Endothelial cell of umbilical vein (primary cell): ENCODE measurements at regions not wholly inside any gene's neighbourhood (a gene's known extent, or its start where the extent isn't known, plus 50 kb on each side); places are given as distances from the start of the nearest gene placed in this dataset.

Source experiments
- BruUV-seq: library from RNA; stranded (reverse); fragments of 400-500 nt; replicated peaks from 2 replicates; lab custom pipeline; 2021; lab: Mats Ljungman, UMichigan
- CTCF ChIA-PET: fragments of 300-600, 350-600 bp; sonication (Branson Sonifier 250); formaldehyde crosslinking; loops from one replicate; lab custom pipeline; 2021; ENCODE audit warnings: antibody characterized with exemption, inconsistent platforms; lab: Charles Lee
- POLR2A ChIA-PET: fragments of 300-600, 350-600 bp; sonication (Branson Sonifier 250); formaldehyde crosslinking; loops from one replicate; lab custom pipeline; 2021; ENCODE audit warnings: antibody characterized with exemption, inconsistent platforms; lab: Charles Lee
- DNase-seq: peaks from one replicate; pipeline ENCODE4 v3.0.0-alpha.2; 2011; ENCODE audit warnings: low read depth, low spot score
- FAIRE-seq: peaks from 2 replicates; lab custom pipeline; 2011; peaks lifted over from hg19 to GRCh38; lab: Jason Lieb, UNC
- H2AFZ ChIP-seq: 2 replicates; pipeline ENCODE4 v1.6.0; 2012; ENCODE audit warnings: low read depth, low read length, control low read depth, inconsistent platforms
- H3K27ac ChIP-seq: 2 replicates; pipeline ENCODE4 v1.5.1; 2011; ENCODE audit warnings: low read depth, mild to moderate bottlenecking, control low read depth, low read length, moderate library complexity; ENCODE audit not compliant: insufficient read depth
- H3K27me3 ChIP-seq, 2 experiments: 2 replicates each; pipeline versions ENCODE4 v1.6.0 to v1.6.1; 2011; ENCODE audit warnings: low read length in 2 of 2, mixed read lengths in 1 of 2; ENCODE audit not compliant: control insufficient read depth in 2 of 2, insufficient read depth in 2 of 2
- H3K36me3 ChIP-seq, 2 experiments: 2 replicates in 1 of 2; 3 replicates in 1 of 2; pipeline ENCODE4 v1.5.1; 2011; ENCODE audit warnings: low read length in 2 of 2, mild to moderate bottlenecking in 1 of 2, moderate library complexity in 1 of 2; ENCODE audit not compliant: control insufficient read depth in 2 of 2, insufficient read depth in 2 of 2; ENCODE audit errors: extremely low read depth in 1 of 2
- H3K4me1 ChIP-seq: 3 replicates; pipeline ENCODE4 v1.5.1; 2011; ENCODE audit warnings: mild to moderate bottlenecking, low read length; ENCODE audit not compliant: control insufficient read depth, insufficient read depth; ENCODE audit errors: extremely low read depth
- H3K4me2 ChIP-seq: 2 replicates; pipeline ENCODE4 v1.6.1; 2011; ENCODE audit warnings: low read length, control low read depth, mixed read lengths; ENCODE audit not compliant: insufficient read depth
- H3K4me3 ChIP-seq, 3 experiments: fragments of 200-600 bp in 1 of 3; sonication (generic), shearing (Covaris generic) in 1 of 3; replicated peaks in 1 of 3; 2 replicates each; pipeline ENCODE4 v1.5.1; 2011 to 2016; ENCODE audit warnings: control low read depth in 3 of 3, low read length in 3 of 3, mild to moderate bottlenecking in 2 of 3, inconsistent platforms in 1 of 3, low read depth in 1 of 3, moderate library complexity in 1 of 3; ENCODE audit not compliant: insufficient read depth in 1 of 3
- H3K79me2 ChIP-seq: 2 replicates; pipeline ENCODE4 v1.6.0; 2012; ENCODE audit warnings: low read length, inconsistent platforms; ENCODE audit not compliant: control insufficient read depth, insufficient read depth
- H3K9ac ChIP-seq: replicated peaks from 2 replicates; pipeline ENCODE3; 2011; ENCODE audit warnings: low read length, control low read depth; ENCODE audit not compliant: insufficient read depth; ENCODE audit errors: extremely low read depth
- H3K9me1 ChIP-seq: replicated peaks from 3 replicates; pipeline ENCODE4 v1.6.0; 2011; ENCODE audit warnings: mild to moderate bottlenecking, low read length; ENCODE audit not compliant: control insufficient read depth, insufficient read depth; ENCODE audit errors: extremely low read depth
- H3K9me3 ChIP-seq: replicated peaks from 2 replicates; pipeline ENCODE4 v1.5.1; 2012; ENCODE audit warnings: low read length, inconsistent platforms; ENCODE audit not compliant: control insufficient read depth, insufficient read depth
- H4K20me1 ChIP-seq: replicated peaks from 2 replicates; pipeline ENCODE3; 2011; ENCODE audit warnings: mild to moderate bottlenecking, low read length; ENCODE audit not compliant: control insufficient read depth, insufficient read depth; ENCODE audit errors: extremely low read depth
- CTCF ChIP-seq, 2 donors: IDR thresholded peaks; 1 replicate in 1 of 2; 2 replicates in 1 of 2; pipeline ENCODE4 v1.5.1; 2011; ENCODE audit warnings: low read length in 2 of 2, mild to moderate bottlenecking in 2 of 2, moderate library complexity in 2 of 2, control low read depth in 1 of 2, inconsistent platforms in 1 of 2, low read depth in 1 of 2; ENCODE audit not compliant: insufficient read depth in 1 of 2; ENCODE audit errors: extremely low read depth in 1 of 2
- EZH2 ChIP-seq: IDR thresholded peaks from 2 replicates; pipeline ENCODE4 v1.6.1; 2012; ENCODE audit warnings: borderline replicate concordance, low read depth, mild to moderate bottlenecking, moderate library complexity, low read length, inconsistent platforms; ENCODE audit not compliant: severe bottlenecking
- FOS ChIP-seq: IDR thresholded peaks from 2 replicates; pipeline ENCODE4 v1.6.1; 2011; ENCODE audit warnings: mild to moderate bottlenecking, low read length, moderate library complexity, borderline replicate concordance; ENCODE audit not compliant: insufficient read depth
- GATA2 ChIP-seq: IDR thresholded peaks from 2 replicates; pipeline ENCODE4 v1.7.0; 2011; ENCODE audit warnings: low read depth, mild to moderate bottlenecking, moderate library complexity, mixed read lengths, low read length; ENCODE audit not compliant: insufficient read length, insufficient read depth
- JUN ChIP-seq: IDR thresholded peaks from 2 replicates; pipeline ENCODE4 v1.6.1; 2011; ENCODE audit warnings: borderline replicate concordance, low read depth; ENCODE audit not compliant: insufficient read length, insufficient read depth
- MYC ChIP-seq: IDR thresholded peaks from one replicate; pipeline ENCODE4 v1.6.1; 2011; ENCODE audit warnings: mild to moderate bottlenecking, low read depth, low read length
- POLR2A ChIP-seq: IDR thresholded peaks from 2 replicates; pipeline ENCODE4 v1.6.1; 2012; ENCODE audit warnings: low read depth, mild to moderate bottlenecking, control low read depth, low read length
- POLR2AphosphoS5 ChIP-seq: IDR thresholded peaks from 2 replicates; pipeline ENCODE4 v1.6.1; 2012; ENCODE audit warnings: low read depth, mild to moderate bottlenecking, control low read depth, low read length, moderate library complexity; ENCODE audit not compliant: insufficient read depth
- dilution Hi-C: fragments of 300-500 bp; cut with MboI; formaldehyde crosslinking; loops from one replicate; pipeline ENCODE4 v1.15.0; 2019; ENCODE audit warnings: low sequenced_read_pairs; ENCODE audit not compliant: extremely low pct_ligation_motif_present
- intact Hi-C: fragments of 100-400 bp; cut with micrococcal nuclease; formaldehyde crosslinking; loops from one replicate; pipeline ENCODE4 v1.10.0; 2022
- TF ChIP-seq, protein P1 (sequence below): IDR thresholded peaks from 2 replicates; pipeline ENCODE4 v1.6.1; 2011; ENCODE audit not compliant: insufficient read depth, insufficient read length

- TF ChIP-seq POLR2AphosphoS5: no peak
- no peak for TF ChIP-seq JUN
- TF ChIP-seq POLR2A: no peak
- TF ChIP-seq EZH2: no peak
- TF ChIP-seq, protein P1, sequence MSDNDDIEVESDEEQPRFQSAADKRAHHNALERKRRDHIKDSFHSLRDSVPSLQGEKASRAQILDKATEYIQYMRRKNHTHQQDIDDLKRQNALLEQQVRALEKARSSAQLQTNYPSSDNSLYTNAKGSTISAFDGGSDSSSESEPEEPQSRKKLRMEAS: no peak
- no peak for TF ChIP-seq MYC
- no peak for TF ChIP-seq CTCF (IDR thresholded peaks at IDR 0.05; ENCODE audit: extremely low read depth in 1 of 2, insufficient read depth in 1 of 2, low read depth in 1 of 2, low read length in 2 of 2)
- TF ChIP-seq GATA2: no peak
- TF ChIP-seq FOS: no peak
- no peak overlapping the region for H3K9ac ChIP-seq
- ChIA-PET POLR2A (no interaction called here), CTCF (interaction anchor here (0.7 to 1.6 kb wide), 10 partner anchors 10 to 563 kb away, joined by 3 to 7 read pairs (median 3); no protein-coding TSS in a partner anchor)
- no peak for DNase-seq
- H3K4me1 ChIP-seq: peaks cover 2% of the 10 kb centered on the region
- H3K4me2 ChIP-seq: no peak overlapping the region
- H3K36me3 ChIP-seq: no peaks in the 10 kb centered on the region
- intact Hi-C loops (loop anchor here (2.0 kb wide), 1 partner anchor 52 kb away; no protein-coding TSS in a partner anchor), dilution Hi-C loops (no loop called here)
- no peak overlapping the region for H2AFZ ChIP-seq
- H4K20me1 ChIP-seq: no peaks in the 10 kb centered on the region
- no peaks in the 10 kb centered on the region for H3K9me3 ChIP-seq
- H3K4me3 ChIP-seq: no peak overlapping the region
- no TSS peak for BruUV-seq
- no peaks in the 10 kb centered on the region for H3K79me2 ChIP-seq
- FAIRE-seq: no peak
- H3K27me3 ChIP-seq: no peaks in the 10 kb centered on the region
- H3K9me1 ChIP-seq: no peaks in the 10 kb centered on the region
- no peak overlapping the region for H3K27ac ChIP-seq
These were observed 190.7 kb downstream of the C16orf95 start for GRCh38 chr16:87126403-87127025.
